Neutrophil (primary cell): ENCODE measurements at regions not wholly inside any gene's neighbourhood (a gene's known extent, or its start where the extent isn't known, plus 50 kb on each side); places are given as distances from the start of the nearest gene placed in this dataset.
"Not testable (repeated sequence)": the region's sequence is repeated elsewhere in the genome, so short reads cannot be mapped to it uniquely, and the experiment has no call there.

Experiments used
- H3K27ac ChIP-seq: fragments of 200-600 bp; sonication (generic); 2 replicates; pipeline ENCODE4 v1.5.1; 2016; ENCODE audit warnings: mild to moderate bottlenecking, moderate library complexity
- H3K27me3 ChIP-seq: fragments of 200-600 bp; sonication (generic); 2 replicates; pipeline ENCODE4 v1.6.0; 2016; ENCODE audit warnings: mild to moderate bottlenecking
- H3K36me3 ChIP-seq: fragments of 200-600 bp; sonication (generic); 2 replicates; pipeline ENCODE4 v1.5.1; 2017
- H3K4me1 ChIP-seq, 2 experiments: fragments of 200-600 bp in 1 of 2; sonication (generic) in 1 of 2; 1 replicate in 1 of 2; 2 replicates in 1 of 2; pipeline versions ENCODE4 v1.5.1 to v1.6.1; 2013 to 2016; ENCODE audit warnings: low read depth in 1 of 2, low read length in 1 of 2, mild to moderate bottlenecking in 1 of 2, moderate library complexity in 1 of 2; ENCODE audit not compliant: control insufficient read depth in 1 of 2, insufficient read depth in 1 of 2
- H3K4me3 ChIP-seq, 2 experiments: fragments of 200-600 bp in 1 of 2; sonication (generic) in 1 of 2; 1 replicate in 1 of 2; 2 replicates in 1 of 2; pipeline ENCODE4 v1.5.1; 2013 to 2016; ENCODE audit warnings: low read depth in 1 of 2, low read length in 1 of 2, mild to moderate bottlenecking in 1 of 2, moderate library complexity in 1 of 2
- H3K9me3 ChIP-seq: fragments of 200-600 bp; sonication (generic); 2 replicates; pipeline ENCODE4 v1.5.1; 2016
- CTCF ChIP-seq: fragments of 200-600 bp; sonication (generic); IDR thresholded peaks from 2 replicates; pipeline ENCODE4 v1.5.1; 2016; ENCODE audit warnings: antibody characterized with exemption

DNA sequence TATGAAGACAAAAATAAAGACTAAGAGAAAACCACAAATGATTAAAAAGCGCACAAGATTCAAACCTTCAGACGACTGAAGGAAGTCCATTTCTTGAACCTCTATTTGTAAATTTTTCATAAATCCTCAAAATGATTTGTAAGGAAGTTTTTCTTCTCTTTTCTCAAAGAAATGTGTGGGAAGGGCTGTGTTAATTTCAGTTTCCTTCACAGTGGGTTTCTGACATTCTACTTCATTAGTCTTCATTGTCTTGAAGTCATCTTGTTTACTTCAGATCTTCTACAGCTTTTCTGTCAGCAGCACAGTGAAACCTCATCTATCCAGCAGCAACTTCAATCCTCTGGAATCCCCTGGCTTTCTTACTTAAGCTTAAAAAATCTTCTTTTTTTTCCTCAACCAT lies 87.6 kb upstream of the MYLIP start:
- TF ChIP-seq CTCF: no peak
- H3K36me3 ChIP-seq: no peaks in the 10 kb centered on the region
- no peak overlapping the region for H3K27ac ChIP-seq
- H3K4me3 ChIP-seq: no peak overlapping the region
- no peaks in the 10 kb centered on the region for H3K4me1 ChIP-seq
- no peaks in the 10 kb centered on the region for H3K9me3 ChIP-seq
- H3K27me3 ChIP-seq: no peaks in the 10 kb centered on the region

- Histone ChIP-seq H3K27me3 (no peaks in the 10 kb centered on the region), H3K4me3 (no peak overlapping the region), H3K36me3 (no peaks in the 10 kb centered on the region), H3K9me3 (no peaks in the 10 kb centered on the region), H3K4me1 (no peaks in the 10 kb centered on the region), H3K27ac (no peak overlapping the region)
- no peak for TF ChIP-seq CTCF
These were observed 88.3 kb upstream of the MYLIP start for GRCh38 chr6:16040628-16040974.

DNA sequence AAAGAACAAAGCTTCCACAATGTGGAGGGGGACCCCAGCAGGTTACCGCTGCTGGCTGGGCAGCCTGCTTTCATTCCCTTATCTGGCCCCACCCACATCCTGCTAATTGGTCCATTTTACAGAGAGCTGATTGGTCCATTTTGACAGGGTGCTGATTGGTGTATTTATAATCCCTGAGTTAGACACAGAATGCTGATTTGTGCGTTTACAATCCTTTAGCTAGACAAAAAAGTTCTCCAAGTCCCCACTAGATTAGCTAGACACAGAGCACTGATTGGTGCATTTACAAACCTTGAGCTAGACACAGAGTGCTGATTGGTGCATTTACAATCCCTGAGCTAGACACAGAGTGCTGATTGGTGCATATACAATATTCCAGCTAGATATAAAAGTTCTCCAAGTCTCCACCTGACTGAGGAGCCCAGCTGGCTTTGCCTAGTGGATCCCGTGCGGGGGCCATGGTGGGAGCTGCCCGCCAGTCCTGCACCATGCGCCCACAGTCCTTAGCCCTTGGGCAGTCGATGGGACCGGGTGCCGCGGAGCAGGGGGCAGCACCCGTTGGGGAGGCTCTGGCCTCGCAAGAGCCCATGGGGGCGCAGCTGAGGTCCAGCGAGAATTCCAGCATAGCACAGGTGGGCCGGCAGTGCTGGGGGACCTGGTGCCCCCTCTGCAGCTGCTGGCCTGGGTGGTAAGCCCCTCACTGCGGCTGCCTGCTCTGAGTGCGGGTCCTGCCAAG lies 88.8 kb upstream of the MYLIP start:
- not testable (repeated sequence) for H3K9me3 ChIP-seq, H3K27me3 ChIP-seq, H3K36me3 ChIP-seq, H3K27ac ChIP-seq, H3K4me1 ChIP-seq, H3K4me3 ChIP-seq

DNA sequence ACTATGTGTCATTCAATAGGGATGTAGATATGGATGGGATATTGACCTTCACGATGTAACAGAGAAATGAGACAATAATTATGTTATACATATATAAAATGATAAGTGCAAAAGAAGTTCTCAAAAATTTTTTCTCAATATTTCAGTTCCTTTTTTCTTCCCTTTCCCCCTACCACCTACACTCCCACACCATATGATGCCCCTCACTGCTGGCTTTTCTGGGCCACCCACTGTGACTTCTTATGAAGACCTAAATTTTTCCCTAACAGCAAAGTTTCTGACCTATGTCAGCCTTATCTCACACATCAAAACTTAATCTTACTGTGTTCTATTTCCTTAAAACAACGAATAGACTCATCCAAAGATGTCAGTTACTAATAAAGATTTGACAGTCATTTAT lies 89.9 kb upstream of the MYLIP start:
- Histone ChIP-seq H3K36me3 (no peaks in the 10 kb centered on the region), H3K4me3 (no peak overlapping the region), H3K27ac (no peak overlapping the region), H3K27me3 (no peaks in the 10 kb centered on the region), H3K4me1 (no peaks in the 10 kb centered on the region), H3K9me3 (no peaks in the 10 kb centered on the region)
- no peak for TF ChIP-seq CTCF

DNA sequence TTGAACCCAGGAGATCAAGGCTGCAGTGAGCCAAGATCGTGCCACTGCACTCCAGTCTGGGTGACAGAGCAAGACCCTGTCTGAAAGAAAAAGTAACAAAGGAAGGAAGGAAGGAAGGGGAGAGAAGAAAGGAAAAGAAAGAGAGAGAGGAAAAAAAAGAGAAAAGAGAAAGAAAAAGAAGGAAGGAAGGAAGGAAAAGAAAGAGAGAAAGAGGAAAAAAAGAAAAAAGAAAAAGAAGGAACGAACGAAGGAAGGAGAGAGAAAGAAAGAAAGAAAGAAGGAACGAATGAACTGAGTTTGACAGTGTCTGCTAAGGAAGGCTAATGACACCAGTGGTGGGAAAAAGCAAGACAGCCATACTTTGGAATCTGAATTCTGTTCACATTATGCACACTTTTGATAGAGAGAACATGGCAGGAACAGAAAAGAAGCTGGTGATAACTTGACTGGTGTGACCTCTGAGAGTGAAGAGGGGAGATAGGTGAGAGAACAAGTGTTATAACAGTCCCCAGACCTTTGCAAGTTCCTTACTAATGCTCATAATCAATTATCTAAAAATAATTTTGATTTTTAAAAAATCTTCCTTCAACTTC lies 93.3 kb upstream of the MYLIP start:
- Histone ChIP-seq H3K4me3 (no peak overlapping the region), H3K36me3 (no peaks in the 10 kb centered on the region), H3K27me3 (no peaks in the 10 kb centered on the region), H3K27ac (no peak overlapping the region), H3K9me3 (no peaks in the 10 kb centered on the region), H3K4me1 (no peaks in the 10 kb centered on the region)
- no peak for TF ChIP-seq CTCF

- Histone ChIP-seq H3K27ac (no peak overlapping the region), H3K4me1 (no peaks in the 10 kb centered on the region), H3K36me3 (no peaks in the 10 kb centered on the region), H3K9me3 (no peaks in the 10 kb centered on the region), H3K27me3 (no peaks in the 10 kb centered on the region), H3K4me3 (no peak overlapping the region)
- TF ChIP-seq CTCF: no peak
These were observed 95.7 kb upstream of the MYLIP start for GRCh38 chr6:16033214-16033613.
